ENCODE measurements at regions not wholly inside any gene's neighbourhood (a gene's known extent, or its start where the extent isn't known, plus 50 kb on each side); places are given as distances from the start of the nearest gene placed in this dataset.
"Not testable (repeated sequence)": the region's sequence is repeated elsewhere in the genome, so short reads cannot be mapped to it uniquely, and the experiment has no call there.

DNA sequence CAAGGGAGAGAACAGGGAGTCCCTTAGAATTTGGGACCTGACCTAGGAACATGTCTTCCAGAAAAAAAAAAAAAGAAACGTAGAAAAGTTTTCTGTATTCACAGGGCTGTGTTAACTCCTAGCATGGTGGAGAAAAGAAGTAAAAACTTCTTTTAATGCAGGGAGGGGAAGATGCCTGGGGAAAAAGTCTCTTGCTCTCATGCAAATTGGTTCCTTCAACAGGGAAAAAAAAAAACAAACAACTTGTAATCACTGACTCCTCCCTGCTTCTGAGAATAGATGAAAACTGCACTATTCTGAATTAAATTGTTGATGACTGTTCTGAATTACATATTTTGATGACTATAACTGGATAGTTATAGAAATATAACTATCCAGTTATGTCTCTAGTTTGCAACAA lies 933.2 kb downstream of the TRIB2 start:
- no peak for DNase-seq

DNA sequence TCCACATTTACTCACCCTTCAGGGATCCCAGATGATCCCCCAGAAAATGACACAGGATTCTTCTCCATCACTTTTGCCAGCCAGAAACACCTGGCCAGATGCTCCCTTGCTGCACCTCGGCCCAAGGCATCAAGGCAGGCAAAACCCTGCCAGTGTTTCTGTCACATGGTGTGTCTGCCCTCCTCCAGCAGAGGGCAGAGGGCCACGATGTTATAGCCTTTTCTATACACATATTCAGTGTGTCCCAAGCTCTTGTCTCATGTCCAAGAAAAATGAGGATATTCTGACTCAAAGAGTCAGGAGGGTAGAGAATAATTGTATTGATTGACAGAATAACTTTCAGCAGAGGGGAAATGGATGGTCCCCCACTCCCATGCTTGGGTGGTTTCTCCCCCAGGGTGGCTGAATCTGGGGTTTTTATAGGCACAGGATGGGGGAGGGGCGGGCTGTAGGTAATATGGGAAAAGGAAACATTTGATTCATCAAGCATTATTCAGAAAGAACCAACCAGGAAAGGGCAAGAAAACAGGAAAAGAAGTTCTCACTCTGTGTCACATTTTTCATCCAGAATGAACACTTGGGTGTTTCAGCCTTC lies 933.9 kb downstream of the TRIB2 start:
- no peak for DNase-seq

DNA sequence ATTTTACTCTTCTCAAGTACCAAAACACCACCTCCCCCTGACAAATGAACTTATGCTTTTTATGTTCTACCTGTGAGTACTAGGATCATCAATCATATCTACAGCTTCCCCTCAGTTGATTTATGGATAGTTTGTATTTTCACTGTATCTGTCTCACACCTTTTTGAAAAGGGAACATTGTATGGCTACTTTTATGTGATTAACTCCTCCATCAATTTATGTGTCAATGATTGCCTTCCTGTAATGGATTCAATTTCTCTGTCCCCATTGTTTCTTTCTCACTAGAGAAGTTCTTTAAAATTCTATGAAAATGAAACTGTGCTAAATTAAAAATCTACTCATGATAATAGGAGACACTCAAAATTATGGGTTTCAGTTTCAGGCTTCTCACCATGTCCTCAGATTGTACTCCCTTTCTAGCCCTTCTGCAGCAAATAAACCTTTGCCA lies 935.0 kb downstream of the TRIB2 start:
- DNase-seq = no peak

DNA sequence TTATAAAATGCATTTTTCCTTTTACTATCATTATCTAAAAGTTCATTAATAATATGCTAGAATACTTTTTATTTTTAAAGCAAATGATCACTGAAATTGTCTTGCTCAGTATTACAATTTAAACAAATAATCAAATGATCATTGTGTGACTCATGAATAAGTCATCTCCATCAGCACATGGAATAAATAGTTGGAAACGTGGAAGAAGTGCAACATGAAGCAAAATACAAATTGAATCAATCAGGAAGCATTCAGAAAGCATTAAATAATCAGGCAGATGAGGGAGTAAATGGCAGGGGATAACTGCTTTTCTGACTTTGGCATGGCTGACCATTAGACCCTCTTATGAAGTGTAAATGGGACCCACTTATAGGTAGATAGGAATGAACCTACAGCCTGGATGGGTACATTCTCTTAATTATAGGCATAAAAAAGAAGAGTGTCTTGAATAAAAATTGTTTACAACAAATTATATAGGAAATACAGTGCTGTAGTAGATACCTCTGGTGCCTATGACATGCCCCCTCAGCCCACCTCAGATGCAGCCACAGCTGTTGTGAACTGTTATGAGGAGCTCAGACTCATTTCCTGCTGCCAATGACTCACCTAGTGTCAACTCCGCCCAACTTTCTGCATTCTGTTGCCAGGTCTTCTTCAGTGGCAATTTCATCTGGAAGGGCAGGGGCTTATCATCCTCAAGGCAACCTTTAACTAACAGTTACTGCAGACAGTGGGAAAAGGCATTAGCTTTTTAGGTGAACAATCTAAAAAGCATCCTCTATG lies 936.0 kb downstream of the TRIB2 start:
- no peak for DNase-seq

DNA sequence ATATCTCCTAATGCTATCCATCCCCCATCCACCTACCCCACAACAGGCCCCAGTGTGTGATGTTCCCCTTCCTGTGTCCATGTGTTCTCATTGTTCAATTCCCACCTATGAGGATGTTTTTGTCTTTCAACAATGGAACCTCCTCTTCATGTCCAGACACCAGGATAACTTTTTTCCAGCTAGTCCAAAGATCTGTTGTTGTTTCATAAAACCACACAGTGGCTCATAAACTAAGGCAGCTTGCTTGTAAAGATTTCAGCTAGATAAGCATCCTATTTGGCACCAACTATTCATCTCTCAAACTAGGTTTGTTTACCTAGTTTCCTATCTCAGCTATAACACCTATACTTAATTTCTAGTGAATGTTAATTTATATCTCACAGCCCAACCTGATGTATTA lies 937.7 kb downstream of the TRIB2 start:
- no peak for DNase-seq

DNA sequence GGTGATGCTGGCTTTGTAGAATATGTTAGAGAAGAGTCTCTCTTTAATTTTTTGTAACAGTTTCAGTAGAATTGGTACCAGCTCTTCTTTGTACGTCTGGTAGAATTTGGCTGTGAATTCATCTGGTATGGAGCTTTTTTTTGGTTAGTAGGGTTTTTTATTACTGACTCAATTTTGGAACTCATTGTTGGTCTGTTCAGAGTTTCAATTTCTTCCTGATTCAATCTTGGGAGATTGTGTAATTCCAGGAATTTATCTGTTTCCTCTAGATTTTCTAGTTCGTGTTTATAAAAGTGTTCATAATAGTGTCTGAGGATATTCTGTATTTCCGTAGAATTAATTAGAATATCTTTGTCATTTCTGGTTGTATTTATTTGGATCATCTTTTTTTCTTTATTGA lies 943.5 kb downstream of the TRIB2 start:
- no peak for DNase-seq

DNA sequence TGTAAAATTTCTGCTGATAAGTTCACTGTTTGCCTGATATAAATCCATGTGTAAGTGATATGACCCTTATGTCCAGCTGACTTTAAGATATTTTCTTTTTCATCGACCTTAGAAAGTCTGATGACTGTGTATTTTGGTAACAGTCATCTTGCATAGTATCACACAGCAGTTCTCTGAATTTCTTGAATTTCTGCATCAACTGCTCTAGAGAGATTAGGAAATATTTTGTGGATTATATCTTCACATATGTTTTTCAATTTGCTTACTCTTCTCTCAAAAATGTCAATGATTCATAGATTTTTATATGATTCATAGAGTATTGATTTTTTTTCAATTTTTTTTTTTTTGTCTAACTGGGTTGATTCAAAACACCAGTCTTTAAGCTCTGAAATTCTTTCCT lies 945.3 kb downstream of the TRIB2 start:
- no peak for DNase-seq

DNA sequence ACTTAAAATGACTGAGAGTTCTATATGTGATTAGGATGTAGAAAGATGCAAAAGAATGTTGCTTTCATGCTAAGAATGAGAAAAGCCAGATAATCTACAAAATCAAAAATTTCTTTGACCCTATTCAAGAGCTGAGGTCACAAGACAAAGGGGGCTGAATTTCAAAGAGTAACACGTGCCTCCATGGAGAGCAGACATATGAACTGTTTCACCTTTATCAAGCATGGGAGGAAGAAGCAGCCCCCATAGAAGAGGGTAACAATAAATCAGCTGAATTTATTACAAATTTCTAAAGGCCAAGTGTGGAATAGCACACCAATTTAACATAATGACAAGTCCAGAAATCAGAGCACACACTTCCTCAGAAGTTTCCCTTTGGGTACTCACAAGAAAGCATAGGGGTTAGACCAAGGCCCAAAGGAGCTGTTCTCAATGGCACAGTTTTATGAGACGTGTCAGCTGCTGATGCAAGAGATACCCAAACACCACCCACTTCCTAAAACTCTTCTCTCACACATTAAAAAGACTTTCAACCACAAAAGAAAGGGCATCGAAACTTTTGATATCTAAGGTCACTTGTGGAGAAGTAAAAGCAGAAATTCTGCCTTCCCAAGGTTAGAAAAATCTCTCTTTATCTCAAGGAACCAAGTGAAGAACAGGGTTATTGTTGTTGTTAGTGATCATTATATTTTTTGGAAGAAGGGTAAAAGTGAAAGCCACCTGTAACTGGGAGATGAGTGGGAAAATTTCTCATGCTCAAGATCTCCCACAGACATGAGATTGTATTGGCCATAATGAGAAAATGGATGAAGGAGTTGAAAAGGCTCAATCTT lies 950.1 kb downstream of the TRIB2 start:
- no peak for DNase-seq

DNA sequence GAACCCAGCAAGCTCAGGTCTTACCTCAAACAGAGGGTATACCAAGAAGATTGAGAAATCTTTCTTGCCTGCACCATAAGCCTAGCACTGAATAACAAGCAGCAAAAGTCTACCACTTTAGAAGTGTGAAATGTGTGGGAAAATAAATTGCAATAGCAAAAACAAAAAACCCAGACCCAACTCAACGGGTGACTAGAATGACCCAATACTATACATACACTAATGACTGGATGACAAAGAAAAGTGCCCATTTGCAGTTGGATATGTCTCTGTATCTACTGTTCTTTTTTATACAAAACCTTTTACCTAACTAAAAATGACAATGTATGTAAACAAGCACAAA lies 950.6 kb downstream of the TRIB2 start:
- no peak for DNase-seq

DNA sequence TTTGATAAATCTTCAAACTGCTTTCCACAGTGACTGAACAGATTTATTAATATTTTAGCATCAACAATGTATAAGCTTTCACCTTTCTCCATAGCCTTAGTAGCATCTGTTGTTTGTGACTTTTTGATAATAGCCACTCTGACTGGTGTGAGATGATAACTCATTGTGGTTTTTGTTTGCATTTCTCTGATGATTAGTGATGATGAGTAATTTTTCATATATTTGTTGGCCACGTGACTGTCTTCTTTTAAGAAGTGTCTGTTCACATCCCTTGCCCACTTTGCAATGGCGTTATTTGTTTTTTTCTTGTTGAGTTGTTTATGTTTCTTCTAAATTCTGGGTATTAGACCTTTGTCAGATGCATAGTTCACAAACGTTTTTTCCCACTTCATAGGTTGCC lies 952.9 kb downstream of the TRIB2 start:
- DNase-seq = no peak

DNA sequence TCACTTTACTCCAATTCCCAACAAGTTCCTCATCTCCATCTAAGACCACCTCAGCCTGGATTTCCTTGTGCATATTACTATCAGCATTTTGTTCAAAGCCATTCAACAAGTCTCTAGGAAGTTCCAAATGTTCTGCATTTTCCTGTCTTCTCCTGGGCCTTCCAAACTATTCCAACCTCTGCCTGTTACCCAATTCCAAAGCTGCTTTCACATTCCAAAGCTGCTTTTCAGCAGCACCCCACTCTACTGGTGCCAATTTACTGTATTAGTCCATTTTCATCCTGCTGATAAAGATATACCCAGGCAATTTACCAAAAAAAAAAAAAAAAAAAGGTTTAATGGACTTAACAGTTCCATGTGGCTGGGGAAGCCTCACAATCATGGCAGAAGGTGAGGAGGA lies 957.1 kb downstream of the TRIB2 start:
- DNase-seq = not testable (repeated sequence)

DNA sequence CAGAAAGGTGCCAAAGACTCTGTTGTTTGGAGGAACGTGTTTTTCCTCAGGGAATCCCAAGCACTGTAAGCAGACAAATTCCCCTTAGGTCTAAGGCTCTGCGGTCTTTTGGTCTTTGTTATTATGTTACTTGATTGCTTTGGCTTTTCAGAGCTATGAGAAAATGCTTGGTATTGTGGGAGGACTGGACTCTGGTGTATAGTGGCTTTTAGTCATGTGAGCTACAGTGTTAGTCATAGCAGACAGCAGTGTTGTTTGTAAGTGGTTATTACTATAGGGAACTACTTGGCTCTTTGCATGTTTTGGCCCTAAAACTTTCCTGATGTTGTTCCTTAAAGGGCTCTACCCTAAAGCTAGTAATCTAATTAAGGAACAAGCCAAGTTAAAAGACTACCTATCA lies 956.2 kb upstream of the LRATD1 start:
- DNase-seq = no peak

DNA sequence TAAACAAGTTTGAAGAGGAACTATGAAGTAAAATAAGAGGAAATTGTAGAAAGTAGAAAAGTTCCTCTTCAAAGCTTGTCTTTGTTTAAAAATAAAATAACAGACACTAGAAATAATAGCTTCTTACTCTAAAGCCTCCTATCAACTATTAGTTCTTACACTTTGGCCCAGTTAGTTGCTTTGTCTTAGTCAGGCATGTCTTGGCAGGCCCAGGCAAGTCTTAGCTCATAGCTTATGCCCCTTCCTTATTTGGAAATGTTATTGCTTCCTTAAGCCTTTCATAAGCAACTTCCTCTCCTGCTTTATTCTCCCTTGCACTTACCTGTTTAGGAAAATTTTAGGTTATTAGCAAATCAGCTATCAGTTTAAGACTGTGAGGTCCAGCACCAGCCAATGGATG lies 950.6 kb upstream of the LRATD1 start:
- no peak for DNase-seq

DNA sequence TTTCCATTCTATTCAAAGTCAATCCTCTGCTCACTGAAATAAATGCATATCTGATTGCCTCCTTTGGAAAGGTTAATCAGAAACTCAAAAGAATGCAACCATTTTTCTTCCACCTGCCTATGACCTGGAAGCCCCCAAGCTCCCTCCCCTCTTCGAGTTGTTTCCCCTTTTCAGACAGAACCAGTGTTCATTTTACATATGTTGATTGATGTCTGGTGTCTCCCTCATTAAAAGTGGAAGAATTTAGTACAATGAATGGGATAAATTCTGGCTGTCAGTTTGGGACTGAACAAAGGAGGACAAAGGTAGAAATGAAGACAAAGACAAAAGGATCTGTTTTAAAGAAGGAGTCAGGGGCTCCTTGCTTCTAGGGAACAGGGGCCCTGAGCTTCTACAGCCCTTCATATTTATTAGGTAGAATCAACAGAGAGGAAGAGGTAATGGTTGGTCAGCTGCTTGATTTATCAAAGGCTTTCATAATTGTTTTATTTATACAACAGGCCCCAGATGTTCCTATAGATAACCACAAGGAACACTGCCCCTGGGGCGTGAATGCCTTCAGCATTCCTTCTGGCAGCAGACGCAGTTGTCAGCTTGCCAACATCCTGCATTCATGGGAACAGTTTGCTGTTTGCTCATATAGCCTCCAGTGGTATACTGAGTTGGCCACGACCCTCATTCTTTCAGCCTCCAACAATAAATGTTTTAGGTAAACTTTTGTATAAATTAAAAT lies 949.8 kb upstream of the LRATD1 start:
- no peak for DNase-seq

DNA sequence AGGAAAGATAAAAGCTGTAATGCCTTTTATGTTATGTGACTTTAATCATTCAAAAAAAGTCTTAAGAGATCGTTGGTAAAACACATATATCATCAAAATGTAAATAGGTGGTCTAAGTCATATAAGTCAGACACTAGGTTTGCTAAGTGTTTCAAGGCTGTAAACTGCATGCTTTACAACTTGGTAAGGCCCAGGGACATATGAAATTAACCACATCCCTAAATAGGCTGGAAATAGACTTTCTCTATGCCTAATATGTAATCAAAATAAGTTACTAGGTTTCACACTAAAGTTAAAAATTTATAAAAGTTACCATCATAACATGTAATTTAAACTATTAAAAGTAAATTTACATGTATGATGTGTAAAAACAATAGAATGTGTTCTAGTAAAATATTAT lies 946.3 kb upstream of the LRATD1 start:
- no peak for DNase-seq

DNA sequence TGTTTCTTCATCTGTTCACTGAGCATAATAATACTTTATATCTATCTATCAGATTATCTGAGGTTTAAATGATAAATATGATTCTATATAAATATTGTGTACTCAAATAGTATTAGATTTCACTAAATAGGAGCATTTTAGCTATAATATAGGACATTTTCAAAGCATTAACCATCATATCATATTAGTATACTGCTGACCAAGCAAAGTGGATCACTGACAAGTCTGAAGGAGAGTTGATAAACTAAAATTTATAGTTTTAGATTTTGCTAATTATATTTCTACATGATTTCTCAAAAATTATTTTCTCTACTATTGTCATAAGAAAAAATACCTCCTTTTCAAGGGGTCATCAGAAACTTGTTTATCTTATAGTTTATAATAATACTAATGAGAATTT lies 937.8 kb upstream of the LRATD1 start:
- DNase-seq = no peak

DNA sequence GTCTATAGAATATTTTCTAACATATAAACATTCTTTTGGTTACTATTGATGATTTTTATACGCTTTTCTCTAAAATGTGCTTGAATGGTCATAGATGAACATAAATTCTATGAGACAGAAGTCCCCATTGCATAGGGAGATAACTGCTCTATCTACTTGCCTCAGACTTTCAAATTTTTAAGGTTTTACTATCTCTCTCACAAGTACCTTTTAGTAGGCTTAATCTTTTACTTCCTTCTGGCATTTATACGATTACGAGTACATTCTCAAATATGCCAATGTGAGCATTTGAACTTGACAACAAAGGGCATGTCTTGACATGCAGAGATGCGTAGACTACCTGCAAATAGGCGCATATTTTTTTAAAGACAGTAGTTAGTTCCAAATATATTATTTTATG lies 935.9 kb upstream of the LRATD1 start:
- DNase-seq = no peak

DNA sequence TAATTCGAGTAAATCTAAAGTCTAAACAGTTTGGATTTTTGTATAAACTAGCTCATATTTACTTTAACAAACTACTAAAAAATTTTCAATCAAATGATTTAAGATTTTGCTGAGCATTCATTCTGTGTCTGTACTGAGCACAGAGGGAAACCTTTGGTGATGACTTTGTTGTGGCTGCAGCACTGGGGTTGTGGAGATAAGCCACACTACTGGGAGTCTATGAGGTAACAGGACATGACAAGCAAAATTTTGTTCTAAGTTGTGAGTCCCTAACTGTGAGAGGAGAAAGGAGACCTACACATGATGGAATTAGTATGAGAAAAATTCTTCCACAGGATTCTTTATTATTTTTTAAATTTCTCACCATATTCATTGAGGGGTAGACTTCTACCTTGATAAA lies 933.7 kb upstream of the LRATD1 start:
- DNase-seq = no peak

DNA sequence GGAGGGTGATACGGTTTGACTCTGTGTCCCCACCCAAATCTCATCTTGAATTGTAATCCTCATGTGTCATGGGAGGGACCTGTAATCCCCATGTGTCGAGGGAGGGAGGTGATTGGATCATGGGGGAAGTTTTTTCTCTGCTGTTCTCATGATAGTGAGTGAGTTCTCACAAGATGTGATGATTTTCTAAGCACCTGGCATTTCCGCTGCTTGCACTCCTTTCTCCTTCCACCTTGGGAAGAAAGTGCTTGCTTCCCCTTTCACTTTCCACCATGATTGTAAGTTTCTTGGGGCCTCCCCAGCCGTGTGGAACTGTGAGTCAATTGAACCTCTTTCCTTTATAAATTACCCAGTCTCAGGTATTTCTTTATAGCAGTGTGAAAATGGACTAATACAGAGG lies 932.6 kb upstream of the LRATD1 start:
- not testable (repeated sequence) for DNase-seq

DNA sequence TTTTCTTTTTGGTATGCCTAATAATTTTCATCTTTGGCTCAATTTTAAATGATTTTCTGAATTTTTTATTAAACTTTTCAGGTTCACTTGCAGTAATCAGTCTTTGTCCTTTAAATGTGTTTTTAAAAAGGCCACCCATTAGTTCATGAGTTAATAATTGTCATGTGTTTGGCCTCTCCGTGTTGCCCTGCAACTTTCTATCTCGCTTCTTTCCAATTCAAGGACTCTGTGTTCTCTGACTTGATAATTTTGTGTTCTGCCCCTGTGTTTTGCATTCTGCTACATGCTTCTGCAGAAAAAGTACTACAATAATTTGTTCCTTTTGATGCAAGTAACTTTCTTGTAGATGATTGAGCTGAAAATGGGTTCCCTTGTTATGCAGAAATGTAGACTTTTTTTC lies 921.4 kb upstream of the LRATD1 start:
- no peak for DNase-seq

DNA sequence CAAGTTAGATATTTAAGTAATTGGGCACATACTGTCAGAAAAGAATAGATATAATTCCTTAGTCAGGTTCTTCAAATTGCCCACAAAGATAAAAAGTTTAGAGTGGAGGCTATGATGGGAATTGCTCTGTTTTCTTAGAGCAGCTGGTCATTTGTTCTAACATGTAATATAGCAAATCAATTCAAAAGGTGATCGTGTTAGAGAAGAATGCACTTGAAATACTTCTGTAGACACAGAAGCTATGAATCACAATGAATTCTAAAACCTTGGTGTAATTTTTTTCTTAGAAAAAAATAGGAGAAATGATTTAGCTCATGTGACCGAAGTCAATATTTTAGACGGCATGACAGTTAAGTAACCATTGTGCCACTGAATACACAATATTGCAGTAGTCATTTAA lies 918.1 kb upstream of the LRATD1 start:
- no peak for DNase-seq

DNA sequence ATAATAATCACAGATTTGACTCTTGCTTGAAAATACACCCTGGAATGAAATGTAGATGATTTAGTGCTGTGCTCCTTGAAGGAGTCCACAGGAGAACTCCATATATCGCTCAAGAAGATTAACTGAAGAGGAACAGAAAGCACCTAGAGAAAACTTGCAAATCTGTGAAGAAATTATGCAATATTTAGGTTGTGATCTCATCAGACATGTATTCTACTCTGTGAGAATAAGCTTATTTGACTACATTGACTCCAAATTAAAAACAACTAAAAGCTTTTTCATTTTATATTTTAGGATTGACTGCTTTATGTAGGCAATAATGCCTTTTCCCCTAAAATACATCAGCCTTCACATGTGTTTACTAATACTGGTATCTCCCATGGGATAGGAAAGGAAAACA lies 906.6 kb upstream of the LRATD1 start:
- DNase-seq = no peak

DNA sequence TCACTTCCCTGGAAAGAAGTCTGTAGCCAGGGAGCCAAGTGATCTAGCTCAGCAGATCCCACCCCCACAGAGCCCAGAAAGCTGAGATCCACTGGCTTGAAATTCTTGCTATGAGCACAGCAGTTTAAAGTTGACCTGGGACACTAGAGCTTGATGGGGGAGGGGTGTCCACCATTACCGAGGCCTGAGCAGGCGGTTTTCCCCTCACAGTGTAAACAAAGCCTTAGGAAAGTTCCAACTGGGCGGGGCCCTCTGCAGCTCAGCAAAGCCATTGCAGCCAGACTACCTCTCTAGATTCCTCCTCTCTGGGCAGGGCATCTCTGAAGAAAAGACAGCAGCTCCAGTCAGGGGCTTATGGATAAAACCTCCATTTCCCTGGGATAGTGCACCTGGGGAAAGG lies 887.2 kb upstream of the LRATD1 start:
- DNase-seq = no peak

DNA sequence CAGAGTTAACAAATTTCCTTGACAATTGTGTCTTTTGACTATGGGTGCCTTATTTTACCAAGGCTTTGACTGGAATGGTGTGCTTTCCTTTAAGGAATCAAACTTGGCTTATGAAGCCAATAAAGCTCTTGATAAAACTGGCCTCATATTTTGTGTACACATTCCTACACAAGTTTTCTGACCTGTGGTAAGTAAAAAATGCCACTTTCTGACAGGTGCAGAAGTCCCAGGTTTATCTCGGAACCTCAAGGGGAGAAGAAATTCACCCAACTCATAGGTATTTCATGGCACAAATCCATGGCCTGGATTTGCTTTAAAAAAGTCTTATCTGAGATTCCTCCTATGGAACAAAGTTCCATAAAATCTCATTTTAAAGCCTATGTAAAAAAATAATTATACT lies 880.6 kb upstream of the LRATD1 start:
- no peak for DNase-seq

Data from stimulated activated CD4-positive, alpha-beta T cell treated with anti-CD3 and anti-CD28 coated beads, Interleukin-2, amount 100 ng/mL, for 48 hours (primary cell).